Heart right ventricle (tissue), 16 donors: ENCODE measurements at regions not wholly inside any gene's neighbourhood (a gene's known extent, or its start where the extent isn't known, plus 50 kb on each side); places are given as distances from the start of the nearest gene placed in this dataset.

Experiments
- ATAC-seq, 8 donors: fragments of 200-7000 bp; cut with Tn5 transposase; one replicate each; pipeline ENCODE4 v1.9.1; 2020; ENCODE audit warnings: mild to moderate bottlenecking in 8 of 8, moderate library complexity in 8 of 8, moderate number of reproducible peaks in 1 of 8
- DNase-seq, 2 donors: peaks; one replicate each; pipeline ENCODE4 v3.0.0-alpha.2; 2020
- H3K27ac ChIP-seq, 10 donors: fragments of 200-600 bp; sonication (generic) in 2 of 10; one replicate each; pipeline versions ENCODE4 v1.5.0 to v1.8.0; 2020 to 2022; ENCODE audit warnings: mild to moderate bottlenecking in 3 of 10
- H3K27me3 ChIP-seq, 7 donors: fragments of 200-600 bp; one replicate each; pipeline ENCODE4 v1.8.0; 2021 to 2022; ENCODE audit warnings: mild to moderate bottlenecking in 2 of 7
- H3K36me3 ChIP-seq, 9 donors: fragments of 200-600 bp; sonication (generic) in 1 of 9; one replicate each; pipeline versions ENCODE4 v1.5.0 to v1.8.0; 2020 to 2022; ENCODE audit warnings: mild to moderate bottlenecking in 2 of 9
- H3K4me1 ChIP-seq, 9 donors: fragments of 200-600 bp; sonication (generic) in 1 of 9; one replicate each; pipeline versions ENCODE4 v1.5.0 to v1.8.0; 2020 to 2022; ENCODE audit warnings: mild to moderate bottlenecking in 4 of 9
- H3K4me3 ChIP-seq, 10 donors: fragments of 200-600 bp; sonication (generic) in 2 of 10; one replicate each; pipeline versions ENCODE4 v1.5.0 to v1.8.0; 2020 to 2022; ENCODE audit warnings: mild to moderate bottlenecking in 7 of 10, moderate library complexity in 2 of 10
- H3K9me3 ChIP-seq, 11 donors: fragments of 200-600 bp in 10 of 11; sonication (generic) in 2 of 11; one replicate each; pipeline versions ENCODE4 v1.5.0 to v1.8.0; 2013 to 2022; ENCODE audit warnings: mild to moderate bottlenecking in 2 of 11, control low read depth in 1 of 11, moderate library complexity in 1 of 11
- WGBS, 2 donors: extraction: QIAGEN DNeasy Blood & Tissue Kit; methylation state at CpG; one replicate each; pipeline ENCODE4 v1.1.7; 2013; ENCODE audit warnings: inconsistent platforms in 1 of 2; 5-methylcytosine and 5-hydroxymethylcytosine counted together
- intact Hi-C, 10 donors: fragments of 100-400 bp; cut with DNase I; formaldehyde crosslinking; loops; one replicate each; pipeline versions ENCODE4 v1.11.1 to v1.14.2; 2022
- TF ChIP-seq, protein P1 (sequence below), 9 donors: fragments of 200-600 bp; sonication (generic) in 2 of 9; IDR thresholded peaks; one replicate each; pipeline versions ENCODE4 v1.5.0 to v1.8.0; 2021 to 2022; ENCODE audit warnings: antibody characterized with exemption in 9 of 9, mild to moderate bottlenecking in 5 of 9, moderate library complexity in 1 of 9
- donor health status: Arrhythmogenic right ventricular cardiomyopathy.
- donor health status: ischemic (EF 13 %, LVEDD 7.1; RV severe dilation, severe dysfunction).
- donor health status: healthy with polysubstance abuse.
- donor health status: DM: no; HTN: yes; CAD: no.
- donor health status: DM: no; HTN: no; CAD: no.
- donor health status: ischemic (EF 25% LVEDD 6.9; RV normal size, moderate dysfunction).
- donor health status: ischemic (EF 25% LVEDD 5.7; RV mildly dilated, moderate dysfunction).
- donor health status: healthy.
- donor health status: DM: yes; HTN: yes; CAD: no.
- donor health status: Ischemic cardiomyopathy.
- donor health status: ischemic (EF 35%, LVEDD 5.7; RV mildly dilated, moderate dysfunction).
- donor health status: nonischemic (EF 11% LVEDD 7.7; RV severe dilation, severe dysfunction).
- donor health status: DM: yes; HTN: yes; CAD: no.
- donor health status: PGD.
- donor health status: ischemic (EF 29% LVEDD 5.4; RV normal size, mild dysfunction).
- donor health status: nonischemic (EF 23%, LVEDD 6.1; RV moderate dilation, normal function).

DNA sequence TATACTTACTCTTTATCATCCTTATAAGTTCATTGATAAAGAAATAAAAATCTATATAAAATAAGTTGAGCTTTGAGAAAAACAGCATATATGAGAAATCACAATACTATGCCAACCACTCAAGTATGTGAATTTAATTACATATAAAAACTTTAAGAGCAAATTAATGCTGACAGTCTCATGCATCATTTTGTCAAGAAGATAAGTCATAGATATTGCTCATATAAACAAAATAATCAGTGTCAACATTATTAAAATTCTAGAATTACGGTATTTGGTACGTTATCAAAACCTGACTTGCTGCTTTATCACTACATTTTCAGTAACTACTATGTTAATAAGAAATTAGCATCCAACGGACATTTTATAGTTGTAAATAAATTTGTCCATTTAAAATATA is 111.2 kb downstream of the FBXO8 start:
- Histone ChIP-seq H3K4me3 (no peak overlapping the region), H3K9me3 (no peaks in the 10 kb centered on the region), H3K36me3 (no peaks in the 10 kb centered on the region), H3K4me1 (no peaks in the 10 kb centered on the region), H3K27ac (no peak overlapping the region), H3K27me3 (peaks cover 0 to 7% (median 0%) of the 10 kb centered on the region in 7 donors)
- 77 to 89% methylated on average over 3 of the region's 3 CpGs for WGBS, 2 donors
- TF ChIP-seq, protein P1, sequence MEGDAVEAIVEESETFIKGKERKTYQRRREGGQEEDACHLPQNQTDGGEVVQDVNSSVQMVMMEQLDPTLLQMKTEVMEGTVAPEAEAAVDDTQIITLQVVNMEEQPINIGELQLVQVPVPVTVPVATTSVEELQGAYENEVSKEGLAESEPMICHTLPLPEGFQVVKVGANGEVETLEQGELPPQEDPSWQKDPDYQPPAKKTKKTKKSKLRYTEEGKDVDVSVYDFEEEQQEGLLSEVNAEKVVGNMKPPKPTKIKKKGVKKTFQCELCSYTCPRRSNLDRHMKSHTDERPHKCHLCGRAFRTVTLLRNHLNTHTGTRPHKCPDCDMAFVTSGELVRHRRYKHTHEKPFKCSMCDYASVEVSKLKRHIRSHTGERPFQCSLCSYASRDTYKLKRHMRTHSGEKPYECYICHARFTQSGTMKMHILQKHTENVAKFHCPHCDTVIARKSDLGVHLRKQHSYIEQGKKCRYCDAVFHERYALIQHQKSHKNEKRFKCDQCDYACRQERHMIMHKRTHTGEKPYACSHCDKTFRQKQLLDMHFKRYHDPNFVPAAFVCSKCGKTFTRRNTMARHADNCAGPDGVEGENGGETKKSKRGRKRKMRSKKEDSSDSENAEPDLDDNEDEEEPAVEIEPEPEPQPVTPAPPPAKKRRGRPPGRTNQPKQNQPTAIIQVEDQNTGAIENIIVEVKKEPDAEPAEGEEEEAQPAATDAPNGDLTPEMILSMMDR (IDR thresholded peaks at IDR 0.05): no peak
- intact Hi-C loops: no loop called here
- DNase-seq: no peak
- no peak for ATAC-seq

DNA sequence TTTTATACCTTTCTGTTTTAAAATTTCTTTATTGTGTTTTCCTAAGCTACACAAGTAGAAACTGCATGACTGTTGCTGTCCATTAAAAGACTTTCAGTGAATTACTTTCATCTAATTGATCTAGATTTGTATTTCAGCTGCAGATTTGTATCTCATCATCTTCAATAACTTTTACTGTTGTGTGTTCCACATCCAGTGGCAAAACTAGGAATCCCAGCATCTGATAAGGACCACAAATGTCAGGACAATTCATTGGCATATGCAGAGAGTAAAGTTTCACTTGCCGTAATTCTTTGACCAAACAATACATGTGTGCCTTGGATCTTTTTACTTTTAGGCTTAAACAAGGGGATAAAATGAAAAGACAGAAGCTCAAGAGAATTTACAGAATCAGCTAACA is 112.6 kb downstream of the FBXO8 start:
- ATAC-seq (no peak), DNase-seq (no peak)
- no peaks in the 10 kb centered on the region for H3K27me3 ChIP-seq
- 95 to 97% methylated on average over 1 of the region's 1 CpG for WGBS, 2 donors
- intact Hi-C loops: no loop called here
- H3K36me3 ChIP-seq: no peaks in the 10 kb centered on the region
- no peaks in the 10 kb centered on the region for H3K9me3 ChIP-seq
- H3K27ac ChIP-seq: no peak overlapping the region
- TF ChIP-seq, protein P1 (IDR thresholded peaks at IDR 0.05): no peak
- H3K4me3 ChIP-seq: no peak overlapping the region
- H3K4me1 ChIP-seq: no peaks in the 10 kb centered on the region

DNA sequence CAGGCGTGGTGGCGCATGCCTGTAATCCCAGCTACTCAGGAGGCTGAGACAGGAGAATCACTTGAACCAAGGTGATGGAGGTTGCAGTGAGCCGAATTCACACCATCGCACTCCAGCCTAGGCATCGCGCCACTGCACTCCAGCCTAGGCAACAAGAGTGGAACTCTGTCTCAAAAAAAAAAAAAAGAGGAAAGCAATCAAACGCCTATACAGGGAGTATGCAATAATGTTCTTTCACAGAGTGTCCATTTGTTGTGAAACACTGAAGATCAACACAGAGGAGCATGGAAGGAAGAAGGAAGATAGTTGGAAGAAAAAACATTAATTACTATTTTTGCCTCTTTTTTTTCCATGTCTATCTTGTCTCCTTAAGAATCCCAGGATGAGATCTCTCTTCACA is 113.4 kb downstream of the FBXO8 start:
- no peak for ATAC-seq
- H3K4me1 ChIP-seq: no peaks in the 10 kb centered on the region
- H3K36me3 ChIP-seq: no peaks in the 10 kb centered on the region
- no peak overlapping the region for H3K4me3 ChIP-seq
- no peak for DNase-seq
- WGBS, 2 donors: 95% methylated on average over 7 of the region's 7 CpGs
- H3K9me3 ChIP-seq: no peaks in the 10 kb centered on the region
- intact Hi-C loops: no loop called here
- no peaks in the 10 kb centered on the region for H3K27me3 ChIP-seq
- TF ChIP-seq, protein P1 (IDR thresholded peaks at IDR 0.05): no peak
- H3K27ac ChIP-seq: no peak overlapping the region

DNA sequence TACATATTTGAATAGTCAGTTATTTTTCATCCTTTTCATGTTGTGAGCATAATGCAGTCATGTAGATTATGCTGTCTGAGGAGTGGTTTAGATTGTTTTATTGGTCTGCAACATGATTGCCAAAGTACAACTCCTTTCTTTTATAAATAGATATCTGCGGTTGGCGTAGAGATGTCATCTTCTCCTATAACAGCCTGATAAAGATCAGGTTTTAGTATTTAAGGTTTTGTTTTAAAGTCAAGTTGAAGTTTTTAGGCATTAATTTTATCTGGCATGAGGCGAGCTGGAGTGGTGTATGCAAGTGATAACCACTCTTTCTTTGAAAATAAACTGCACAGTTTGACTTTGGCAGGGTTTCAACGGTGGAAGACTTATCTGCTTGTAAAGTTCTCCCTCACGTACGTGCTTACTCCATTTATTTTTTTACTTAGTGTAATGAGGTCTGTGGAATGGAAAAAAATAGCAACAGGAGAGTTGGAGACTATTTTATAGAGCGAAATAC is 126.3 kb downstream of the FBXO8 start:
- intact Hi-C loops: loop anchor here in 6 of 10 donors (5.0 to 10.0 kb wide), 7 partner anchors 162 to 652 kb away; no protein-coding TSS in a partner anchor
- peak in 2 of 8 donors; percentile 16 to 63 for ATAC-seq
- TF ChIP-seq, protein P1 (IDR thresholded peaks at IDR 0.05): no peak
- WGBS, 2 donors: 17 to 24% methylated on average over 7 of the region's 7 CpGs
- H3K9me3 ChIP-seq: no peaks in the 10 kb centered on the region
- H3K27ac ChIP-seq: peak overlapping the region in 2 of 10 donors; percentile 20 to 28
- H3K27me3 ChIP-seq: no peaks in the 10 kb centered on the region
- H3K4me3 ChIP-seq: no peak overlapping the region
- no peaks in the 10 kb centered on the region for H3K36me3 ChIP-seq
- no peak for DNase-seq
- H3K4me1 ChIP-seq: peaks cover 0 to 18% (median 7%) of the 10 kb centered on the region in 9 donors
